Chondrocyte (in vitro differentiated cells): ENCODE measurements at regions not wholly inside any gene's neighbourhood (a gene's known extent, or its start where the extent isn't known, plus 50 kb on each side); places are given as distances from the start of the nearest gene placed in this dataset.
"Not testable (repeated sequence)": the region's sequence is repeated elsewhere in the genome, so short reads cannot be mapped to it uniquely, and the experiment has no call there.

Source experiments
- DNase-seq: peaks from one replicate; pipeline ENCODE4 v3.0.0; 2021; ENCODE audit warnings: mixed read lengths, low spot score
- H3K27ac Mint-ChIP-seq: one replicate; pipeline ENCODE4 v1.8.0; 2021; ENCODE audit warnings: mild to moderate bottlenecking, moderate library complexity, mixed read lengths; ENCODE audit not compliant: unreplicated experiment
- H3K27me3 Mint-ChIP-seq: 2 replicates; pipeline ENCODE4 v1.8.0; 2021; ENCODE audit warnings: low read depth, mixed read lengths
- H3K36me3 Mint-ChIP-seq: 2 replicates; pipeline ENCODE4 v1.8.0; 2021; ENCODE audit warnings: low read depth, mixed read lengths
- H3K4me1 Mint-ChIP-seq: 2 replicates; pipeline ENCODE4 v1.8.0; 2021; ENCODE audit warnings: low read depth, mild to moderate bottlenecking, mixed read lengths
- H3K4me3 Mint-ChIP-seq: one replicate; pipeline ENCODE4 v1.8.0; 2021; ENCODE audit warnings: mild to moderate bottlenecking, moderate library complexity, mixed read lengths; ENCODE audit not compliant: unreplicated experiment
- H3K9me3 Mint-ChIP-seq: 2 replicates; pipeline ENCODE4 v1.8.0; 2021; ENCODE audit warnings: low read depth, mixed read lengths
- TF ChIP-seq, protein P1 (sequence below): fragments of 200-600 bp; sonication (generic); IDR thresholded peaks from 2 replicates; pipeline ENCODE4 v1.5.0; 2021; ENCODE audit warnings: antibody characterized with exemption, mild to moderate bottlenecking, moderate library complexity

DNA sequence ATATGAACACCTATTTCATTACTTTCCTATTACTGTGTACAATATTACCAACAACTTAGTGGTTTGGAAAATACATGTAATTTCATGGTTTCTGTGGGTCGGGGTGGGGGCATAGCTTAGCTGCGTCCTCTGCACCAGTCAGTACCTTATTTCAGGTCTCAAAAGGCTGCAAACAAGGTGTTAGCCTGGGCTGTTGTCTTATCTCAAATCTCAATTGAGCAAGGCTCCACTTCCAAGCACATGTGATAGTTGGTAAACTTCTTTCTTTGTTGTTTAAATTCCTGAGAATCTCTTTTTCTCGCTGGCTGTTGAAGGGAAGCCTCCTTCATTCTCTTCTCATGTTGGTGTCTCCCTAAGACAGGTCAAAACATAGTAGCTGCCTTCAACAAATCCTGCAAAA lies 485.4 kb downstream of the AMY1C start:
- no peaks in the 10 kb centered on the region for H3K27me3 Mint-ChIP-seq

DNA sequence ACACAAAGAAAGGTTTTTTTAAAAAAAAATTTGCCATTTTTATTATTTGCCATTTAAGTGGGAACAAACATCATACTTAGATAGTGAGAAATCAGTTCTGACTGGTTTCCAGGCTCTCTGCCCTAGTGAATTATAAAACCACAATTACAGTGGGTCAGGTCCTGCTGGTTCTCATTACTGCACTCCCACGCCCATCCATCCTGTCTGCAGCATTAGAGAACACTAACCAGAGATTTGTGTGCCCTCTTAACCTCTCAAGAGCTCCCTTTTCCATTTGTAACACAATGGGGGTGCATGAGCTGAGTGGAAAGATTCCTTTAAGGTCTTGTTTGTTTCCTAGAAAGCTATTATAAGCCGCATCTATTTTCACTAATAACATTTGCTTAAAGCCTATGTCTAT lies 489.3 kb downstream of the AMY1C start:
- Mint-ChIP-seq H3K4me1 (no peaks in the 10 kb centered on the region), H3K4me3 (no peak overlapping the region), H3K27me3 (peaks cover 3% of the 10 kb centered on the region), H3K9me3 (no peaks in the 10 kb centered on the region), H3K27ac (no peak overlapping the region), H3K36me3 (no peaks in the 10 kb centered on the region)
- DNase-seq: no peak
- TF ChIP-seq, protein P1, sequence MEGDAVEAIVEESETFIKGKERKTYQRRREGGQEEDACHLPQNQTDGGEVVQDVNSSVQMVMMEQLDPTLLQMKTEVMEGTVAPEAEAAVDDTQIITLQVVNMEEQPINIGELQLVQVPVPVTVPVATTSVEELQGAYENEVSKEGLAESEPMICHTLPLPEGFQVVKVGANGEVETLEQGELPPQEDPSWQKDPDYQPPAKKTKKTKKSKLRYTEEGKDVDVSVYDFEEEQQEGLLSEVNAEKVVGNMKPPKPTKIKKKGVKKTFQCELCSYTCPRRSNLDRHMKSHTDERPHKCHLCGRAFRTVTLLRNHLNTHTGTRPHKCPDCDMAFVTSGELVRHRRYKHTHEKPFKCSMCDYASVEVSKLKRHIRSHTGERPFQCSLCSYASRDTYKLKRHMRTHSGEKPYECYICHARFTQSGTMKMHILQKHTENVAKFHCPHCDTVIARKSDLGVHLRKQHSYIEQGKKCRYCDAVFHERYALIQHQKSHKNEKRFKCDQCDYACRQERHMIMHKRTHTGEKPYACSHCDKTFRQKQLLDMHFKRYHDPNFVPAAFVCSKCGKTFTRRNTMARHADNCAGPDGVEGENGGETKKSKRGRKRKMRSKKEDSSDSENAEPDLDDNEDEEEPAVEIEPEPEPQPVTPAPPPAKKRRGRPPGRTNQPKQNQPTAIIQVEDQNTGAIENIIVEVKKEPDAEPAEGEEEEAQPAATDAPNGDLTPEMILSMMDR: no peak

More for the DNA sequence above, 485.4 kb downstream of the AMY1C start:
- H3K27ac Mint-ChIP-seq: no peak overlapping the region
- DNase-seq: no peak
- no peak overlapping the region for H3K4me3 Mint-ChIP-seq
- TF ChIP-seq, protein P1: no peak
- H3K4me1 Mint-ChIP-seq: no peaks in the 10 kb centered on the region
- no peaks in the 10 kb centered on the region for H3K9me3 Mint-ChIP-seq
- H3K36me3 Mint-ChIP-seq: no peaks in the 10 kb centered on the region

DNA sequence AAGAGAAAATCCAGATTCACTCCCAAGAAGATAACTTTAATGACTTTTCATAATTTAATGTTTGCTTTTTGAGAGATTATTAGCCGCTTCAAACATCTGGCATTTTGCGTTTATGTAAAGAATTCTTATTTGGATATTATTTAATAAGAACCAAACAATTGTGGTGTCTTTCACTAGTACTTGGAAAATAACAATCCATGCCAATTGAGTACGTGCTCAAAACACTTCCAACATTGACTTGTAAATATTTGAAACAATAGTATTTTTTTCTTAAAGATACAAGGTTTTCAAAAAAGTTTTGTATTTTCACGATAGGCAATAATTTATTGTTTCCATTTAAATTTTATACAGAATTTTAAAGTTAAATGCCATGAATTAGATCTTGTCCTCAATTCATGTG lies 498.7 kb downstream of the AMY1C start:
- no peak overlapping the region for H3K27ac Mint-ChIP-seq
- H3K4me3 Mint-ChIP-seq: no peak overlapping the region
- DNase-seq: no peak
- peaks cover 1% of the 10 kb centered on the region for H3K27me3 Mint-ChIP-seq
- TF ChIP-seq, protein P1: no peak
- H3K4me1 Mint-ChIP-seq: no peaks in the 10 kb centered on the region
- H3K36me3 Mint-ChIP-seq: no peaks in the 10 kb centered on the region
- no peaks in the 10 kb centered on the region for H3K9me3 Mint-ChIP-seq

DNA sequence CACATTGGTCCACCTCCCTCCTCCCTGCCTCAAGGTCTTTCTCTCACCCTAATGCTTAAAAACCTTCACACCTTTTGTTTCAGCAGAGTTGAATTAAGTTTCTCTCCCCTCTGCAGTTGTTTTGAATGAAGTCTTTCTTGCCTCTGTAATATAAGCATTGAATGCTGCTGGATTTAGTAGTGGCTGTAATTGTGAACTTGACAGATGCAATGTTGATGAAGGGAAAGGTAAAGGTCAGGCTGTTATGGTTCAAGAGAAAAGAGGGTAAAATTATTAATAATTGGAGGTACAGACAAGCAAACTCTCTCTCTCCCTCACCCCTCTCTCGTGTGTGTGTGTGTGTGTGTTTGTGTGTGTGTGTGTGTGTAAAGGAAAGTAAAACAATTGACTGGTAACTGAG lies 509.8 kb downstream of the AMY1C start:
- H3K27ac Mint-ChIP-seq: no peak overlapping the region
- TF ChIP-seq, protein P1: no peak
- no peaks in the 10 kb centered on the region for H3K36me3 Mint-ChIP-seq
- no peaks in the 10 kb centered on the region for H3K4me1 Mint-ChIP-seq
- peaks cover 3% of the 10 kb centered on the region for H3K27me3 Mint-ChIP-seq
- no peak overlapping the region for H3K4me3 Mint-ChIP-seq
- no peaks in the 10 kb centered on the region for H3K9me3 Mint-ChIP-seq
- no peak for DNase-seq

DNA sequence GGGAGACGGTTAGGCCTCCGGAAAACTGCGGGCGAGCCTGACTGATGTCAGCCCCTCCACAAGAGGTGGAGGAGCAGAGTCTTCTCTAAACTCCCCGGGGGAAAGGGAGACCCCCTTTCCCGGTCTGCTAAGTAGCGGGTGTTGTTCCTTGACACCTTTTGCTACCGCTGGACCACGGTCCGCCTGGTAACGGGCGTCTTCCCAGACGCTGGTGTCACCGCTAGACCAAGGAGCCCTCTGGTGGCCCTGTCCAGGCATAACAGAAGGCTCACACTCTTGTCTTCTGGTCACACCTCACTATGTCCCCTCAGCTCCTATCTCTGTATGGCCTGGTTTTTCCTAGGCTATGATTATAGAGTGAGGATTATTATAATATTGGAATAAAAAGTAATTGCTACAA lies 513.4 kb downstream of the AMY1C start:
- H3K4me3 Mint-ChIP-seq, H3K4me1 Mint-ChIP-seq, DNase-seq, H3K27ac Mint-ChIP-seq, H3K9me3 Mint-ChIP-seq, H3K36me3 Mint-ChIP-seq, H3K27me3 Mint-ChIP-seq: not testable (repeated sequence)
- TF ChIP-seq, protein P1: peak; percentile 51
